ENCODE measurements at regions not wholly inside any gene's neighbourhood (a gene's known extent, or its start where the extent isn't known, plus 50 kb on each side); places are given as distances from the start of the nearest gene placed in this dataset.
A peak's percentile ranks its signal among the peaks of the same experiment; 100 is the strongest.

- Mint-ChIP-seq H3K9me3 (ENCODE audit: unreplicated experiment) (peaks cover 13% of the 10 kb centered on the region), H3K36me3 (ENCODE audit: insufficient read depth, unreplicated experiment) (no peaks in the 10 kb centered on the region), H3K4me3 (ENCODE audit: unreplicated experiment) (no peak overlapping the region), H3K27me3 (ENCODE audit: insufficient read depth, unreplicated experiment) (no peaks in the 10 kb centered on the region), H3K4me1 (ENCODE audit: insufficient read depth, unreplicated experiment) (peaks cover 20% of the 10 kb centered on the region), H3K27ac (ENCODE audit: low read depth, unreplicated experiment) (no peak overlapping the region)
- ChIA-PET CTCF (no interaction called here), POLR2A (no interaction called here)
- TF ChIP-seq CTCF (IDR thresholded peaks at IDR 0.05; ENCODE audit: unreplicated experiment) = no peak
- intact Hi-C loops (cut with micrococcal nuclease) = no loop called here
- DNase-seq (ENCODE audit: unreplicated experiment) = no peak
- no TSS peak for BruUV-seq (replicated peaks)
These were observed 86.7 kb upstream of the CNTNAP4 start for GRCh38 chr16:76190480-76190879.

- TF ChIP-seq CTCF (IDR thresholded peaks at IDR 0.05; ENCODE audit: unreplicated experiment) = no peak
- no peaks in the 10 kb centered on the region for H3K27me3 Mint-ChIP-seq (ENCODE audit: insufficient read depth, unreplicated experiment)
- H3K4me1 Mint-ChIP-seq (ENCODE audit: insufficient read depth, unreplicated experiment) = peaks cover 20% of the 10 kb centered on the region
- peak; percentile 41 for DNase-seq (ENCODE audit: unreplicated experiment)
- H3K36me3 Mint-ChIP-seq (ENCODE audit: insufficient read depth, unreplicated experiment) = no peaks in the 10 kb centered on the region
- POLR2A ChIA-PET = interaction anchor here (0.6 to 2.1 kb wide), 4 partner anchors 11 to 161 kb away, joined by 3 to 12 read pairs (median 3); no protein-coding TSS in a partner anchor
- peak overlapping the region; percentile 64 for H3K4me3 Mint-ChIP-seq (ENCODE audit: unreplicated experiment)
- H3K27ac Mint-ChIP-seq (ENCODE audit: low read depth, unreplicated experiment) = peak overlapping the region; percentile 93
- intact Hi-C loops (cut with micrococcal nuclease) = no loop called here
- CTCF ChIA-PET = interaction anchor here (0.6 to 0.8 kb wide), 3 partner anchors 36 to 699 kb away, joined by 3 to 4 read pairs (median 3); no protein-coding TSS in a partner anchor
- TSS peak; percentile 45 for BruUV-seq (replicated peaks)
- H3K9me3 Mint-ChIP-seq (ENCODE audit: unreplicated experiment) = no peaks in the 10 kb centered on the region
These were observed 83.1 kb upstream of the CNTNAP4 start for GRCh38 chr16:76193906-76194615.

GRCh38 chr16:76194616-76195015 lies 82.6 kb upstream of the CNTNAP4 start:
- Mint-ChIP-seq H3K4me3 (ENCODE audit: unreplicated experiment) (peak overlapping the region; percentile 64), H3K9me3 (ENCODE audit: unreplicated experiment) (no peaks in the 10 kb centered on the region), H3K4me1 (ENCODE audit: insufficient read depth, unreplicated experiment) (peaks cover 20% of the 10 kb centered on the region), H3K27me3 (ENCODE audit: insufficient read depth, unreplicated experiment) (no peaks in the 10 kb centered on the region), H3K36me3 (ENCODE audit: insufficient read depth, unreplicated experiment) (no peaks in the 10 kb centered on the region), H3K27ac (ENCODE audit: low read depth, unreplicated experiment) (peak overlapping the region; percentile 93)
- ChIA-PET CTCF (interaction anchor here (0.6 to 0.8 kb wide), 3 partner anchors 35 to 700 kb away, joined by 3 to 4 read pairs (median 3); no protein-coding TSS in a partner anchor), POLR2A (interaction anchor here (0.6 to 2.1 kb wide), 3 partner anchors 12 to 160 kb away, joined by 3 to 12 read pairs (median 3); no protein-coding TSS in a partner anchor)
- no peak for TF ChIP-seq CTCF (IDR thresholded peaks at IDR 0.05; ENCODE audit: unreplicated experiment)
- intact Hi-C loops (cut with micrococcal nuclease) = no loop called here
- peak; percentile 74 for DNase-seq (ENCODE audit: unreplicated experiment)
- no TSS peak for BruUV-seq (replicated peaks)

GRCh38 chr16:76195056-76195455 lies 82.1 kb upstream of the CNTNAP4 start:
- TF ChIP-seq CTCF (IDR thresholded peaks at IDR 0.05; ENCODE audit: unreplicated experiment) = no peak
- CTCF ChIA-PET = no interaction called here
- Mint-ChIP-seq H3K4me3 (ENCODE audit: unreplicated experiment) (peak overlapping the region; percentile 64), H3K36me3 (ENCODE audit: insufficient read depth, unreplicated experiment) (no peaks in the 10 kb centered on the region), H3K27me3 (ENCODE audit: insufficient read depth, unreplicated experiment) (no peaks in the 10 kb centered on the region), H3K9me3 (ENCODE audit: unreplicated experiment) (no peaks in the 10 kb centered on the region), H3K4me1 (ENCODE audit: insufficient read depth, unreplicated experiment) (peaks cover 20% of the 10 kb centered on the region), H3K27ac (ENCODE audit: low read depth, unreplicated experiment) (peak overlapping the region; percentile 93)
- DNase-seq (ENCODE audit: unreplicated experiment) = no peak
- intact Hi-C loops (cut with micrococcal nuclease) = no loop called here
- POLR2A ChIA-PET = interaction anchor here (1.2 to 2.1 kb wide), 2 partner anchors 12 kb away, joined by 3 to 12 read pairs; no protein-coding TSS in a partner anchor
- no TSS peak for BruUV-seq (replicated peaks)
